Mesenchymal stem cell (in vitro differentiated cells and primary cell): ENCODE measurements at regions not wholly inside any gene's neighbourhood (a gene's known extent, or its start where the extent isn't known, plus 50 kb on each side); places are given as distances from the start of the nearest gene placed in this dataset.
"Not testable (repeated sequence)": the region's sequence is repeated elsewhere in the genome, so short reads cannot be mapped to it uniquely, and the experiment has no call there.

Experiments used
- DNase-seq: peaks from one replicate; pipeline ENCODE4 v3.0.0-alpha.2; 2013
- H2AFZ ChIP-seq: one replicate; pipeline ENCODE4 v1.6.1; 2013; ENCODE audit warnings: low read depth, mild to moderate bottlenecking, control low read depth, inconsistent platforms, low read length, moderate library complexity
- H2AK5ac ChIP-seq: 2 replicates; pipeline ENCODE4 v1.6.1; 2013; ENCODE audit warnings: low read length, moderate library complexity, mild to moderate bottlenecking, inconsistent platforms; ENCODE audit not compliant: severe bottlenecking
- H2BK120ac ChIP-seq: one replicate; pipeline ENCODE4 v1.6.1; 2013; ENCODE audit warnings: low read depth, mild to moderate bottlenecking, inconsistent platforms, low read length, moderate library complexity
- H2BK12ac ChIP-seq, 2 experiments: one replicate each; pipeline ENCODE4 v1.6.1; 2013; ENCODE audit warnings: inconsistent platforms in 2 of 2, low read length in 2 of 2, mild to moderate bottlenecking in 2 of 2, moderate library complexity in 2 of 2, control low read depth in 1 of 2
- H2BK15ac ChIP-seq: one replicate; pipeline ENCODE4 v1.6.1; 2013; ENCODE audit warnings: mild to moderate bottlenecking, low read depth, inconsistent platforms; ENCODE audit not compliant: poor library complexity, severe bottlenecking
- H2BK5ac ChIP-seq: 2 replicates; pipeline ENCODE4 v1.6.1; 2013; ENCODE audit warnings: low read depth, mild to moderate bottlenecking, low read length, control low read depth, inconsistent platforms; ENCODE audit not compliant: poor library complexity, severe bottlenecking
- H3K14ac ChIP-seq, 2 experiments: one replicate each; pipeline ENCODE4 v1.6.1; 2013; ENCODE audit warnings: inconsistent platforms in 2 of 2, low read length in 2 of 2, control low read depth in 1 of 2, mild to moderate bottlenecking in 1 of 2, moderate library complexity in 1 of 2
- H3K18ac ChIP-seq, 2 experiments: one replicate each; pipeline ENCODE4 v1.6.1; 2013; ENCODE audit warnings: inconsistent platforms in 2 of 2, low read length in 2 of 2, control low read depth in 1 of 2, low read depth in 1 of 2, mild to moderate bottlenecking in 1 of 2
- H3K23ac ChIP-seq, 2 experiments: one replicate each; pipeline ENCODE4 v1.6.1; 2013; ENCODE audit warnings: inconsistent platforms in 2 of 2, low read length in 2 of 2, mild to moderate bottlenecking in 2 of 2, moderate library complexity in 2 of 2, control low read depth in 1 of 2
- H3K27ac ChIP-seq: 2 replicates; pipeline ENCODE4 v1.5.1; 2013; ENCODE audit warnings: mild to moderate bottlenecking, moderate library complexity, low read length, control low read depth, inconsistent platforms; ENCODE audit not compliant: poor library complexity, severe bottlenecking
- H3K27me3 ChIP-seq, 2 experiments: 2 replicates each; pipeline versions ENCODE4 v1.6.1 to v1.7.0; 2013; ENCODE audit warnings: low read length in 2 of 2, mild to moderate bottlenecking in 2 of 2, moderate library complexity in 2 of 2, control low read depth in 1 of 2, inconsistent platforms in 1 of 2; ENCODE audit not compliant: control insufficient read depth in 1 of 2, insufficient read depth in 1 of 2
- H3K36me3 ChIP-seq, 2 experiments: 2 replicates each; pipeline versions ENCODE4 v1.6.1 to v1.7.0; 2013; ENCODE audit warnings: low read length in 2 of 2, control low read depth in 1 of 2, inconsistent platforms in 1 of 2, low read depth in 1 of 2, mild to moderate bottlenecking in 1 of 2; ENCODE audit not compliant: insufficient read depth in 2 of 2, control insufficient read depth in 1 of 2
- H3K4ac ChIP-seq, 2 experiments: one replicate each; pipeline ENCODE4 v1.6.1; 2013; ENCODE audit warnings: inconsistent platforms in 2 of 2, low read length in 2 of 2, mild to moderate bottlenecking in 2 of 2, moderate library complexity in 2 of 2, control low read depth in 1 of 2, low read depth in 1 of 2
- H3K4me1 ChIP-seq: 2 replicates; pipeline ENCODE4 v1.6.1; 2013; ENCODE audit warnings: low read depth, low read length, control low read depth; ENCODE audit not compliant: control insufficient read depth, insufficient read depth
- H3K4me2 ChIP-seq: 2 replicates; pipeline ENCODE4 v1.6.1; 2013; ENCODE audit warnings: low read length, mild to moderate bottlenecking, inconsistent platforms; ENCODE audit not compliant: poor library complexity, severe bottlenecking
- H3K4me3 ChIP-seq, 2 experiments: 2 replicates each; pipeline versions ENCODE4 v1.5.1 to v1.7.0; 2013; ENCODE audit warnings: low read length in 2 of 2, mild to moderate bottlenecking in 2 of 2, control low read depth in 1 of 2, low read depth in 1 of 2; ENCODE audit not compliant: insufficient read depth in 1 of 2
- H3K79me1 ChIP-seq: replicated peaks from 2 replicates; pipeline ENCODE4 v1.6.1; 2013; ENCODE audit warnings: mild to moderate bottlenecking, control low read depth, low read length, inconsistent platforms; ENCODE audit not compliant: poor library complexity, severe bottlenecking
- H3K9ac ChIP-seq: 2 replicates; pipeline ENCODE4 v1.7.0; 2013; ENCODE audit warnings: mild to moderate bottlenecking, low read length, moderate library complexity
- H3K9me3 ChIP-seq: 2 replicates; pipeline ENCODE4 v1.7.0; 2013; ENCODE audit warnings: mild to moderate bottlenecking, low read length; ENCODE audit not compliant: control insufficient read depth
- H4K8ac ChIP-seq: one replicate; pipeline ENCODE4 v1.6.1; 2013; ENCODE audit warnings: inconsistent platforms, mild to moderate bottlenecking, low read length, moderate library complexity
- H4K91ac ChIP-seq: one replicate; pipeline ENCODE4 v1.6.1; 2013; ENCODE audit warnings: mild to moderate bottlenecking, low read length, inconsistent platforms
- WGBS: methylation state at CpG from one replicate; pipeline ENCODE4 v1.1.7; 2013; ENCODE audit warnings: mixed read lengths; 5-methylcytosine and 5-hydroxymethylcytosine counted together

- no peak overlapping the region for H3K23ac ChIP-seq
- no peak overlapping the region for H3K18ac ChIP-seq
- no peaks in the 10 kb centered on the region for H3K79me1 ChIP-seq
- no peak overlapping the region for H2AFZ ChIP-seq
- H2AK5ac ChIP-seq, result no peak overlapping the region
- WGBS, result 55% methylated on average over 1 of the region's 4 CpGs
- H3K14ac ChIP-seq, result no peak overlapping the region
- no peak overlapping the region for H3K4me2 ChIP-seq
- H3K27ac ChIP-seq, result no peak overlapping the region
- H3K9ac ChIP-seq, result peak overlapping the region; percentile 76
- peak overlapping the region; percentile 50 for H4K91ac ChIP-seq
- peaks cover 0 to 6% of the 10 kb centered on the region in 2 experiments for H3K27me3 ChIP-seq
- no peak overlapping the region for H2BK120ac ChIP-seq
- H2BK5ac ChIP-seq, result no peak overlapping the region
- H4K8ac ChIP-seq, result no peak overlapping the region
- no peak overlapping the region for H2BK12ac ChIP-seq
- H3K36me3 ChIP-seq, result no peaks in the 10 kb centered on the region
- H2BK15ac ChIP-seq, result no peak overlapping the region
- H3K4me3 ChIP-seq, result no peak overlapping the region
- H3K9me3 ChIP-seq, result no peaks in the 10 kb centered on the region
- H3K4me1 ChIP-seq, result peaks cover under 1% of the 10 kb centered on the region
- no peak overlapping the region for H3K4ac ChIP-seq
- peak; percentile 5 for DNase-seq
Observed at GRCh38 chrX:13216139-13216538, 103.7 kb downstream of the ATXN3L start.

- H4K91ac ChIP-seq, result no peak overlapping the region
- no peak overlapping the region for H3K4me2 ChIP-seq
- H3K9me3 ChIP-seq, result no peaks in the 10 kb centered on the region
- no peaks in the 10 kb centered on the region for H3K36me3 ChIP-seq
- H3K23ac ChIP-seq, result no peak overlapping the region
- H2AFZ ChIP-seq, result no peak overlapping the region
- H3K18ac ChIP-seq, result no peak overlapping the region
- H2BK5ac ChIP-seq, result no peak overlapping the region
- WGBS, result 60% methylated on average over 1 of the region's 4 CpGs
- no peak overlapping the region for H4K8ac ChIP-seq
- H2BK120ac ChIP-seq, result no peak overlapping the region
- H2BK12ac ChIP-seq, result no peak overlapping the region
- H3K14ac ChIP-seq, result no peak overlapping the region
- H2BK15ac ChIP-seq, result no peak overlapping the region
- DNase-seq, result no peak
- H3K27me3 ChIP-seq, result peaks cover 0 to 6% of the 10 kb centered on the region in 2 experiments
- no peak overlapping the region for H3K4me3 ChIP-seq
- no peaks in the 10 kb centered on the region for H3K79me1 ChIP-seq
- H3K4ac ChIP-seq, result no peak overlapping the region
- no peak overlapping the region for H2AK5ac ChIP-seq
- H3K27ac ChIP-seq, result no peak overlapping the region
- H3K9ac ChIP-seq, result peak overlapping the region; percentile 76
- H3K4me1 ChIP-seq, result no peaks in the 10 kb centered on the region
Observed at GRCh38 chrX:13215729-13216128, 104.1 kb downstream of the ATXN3L start.

- Histone ChIP-seq H2BK120ac (no peak overlapping the region), H3K27me3 (peaks cover 0 to 5% of the 10 kb centered on the region in 2 experiments), H3K4me1 (no peaks in the 10 kb centered on the region), H3K79me1 (no peaks in the 10 kb centered on the region), H3K18ac (no peak overlapping the region), H3K4me3 (no peak overlapping the region), H2AFZ (no peak overlapping the region), H4K8ac (no peak overlapping the region), H4K91ac (no peak overlapping the region), H2BK15ac (no peak overlapping the region), H3K9me3 (no peaks in the 10 kb centered on the region), H2AK5ac (no peak overlapping the region), H3K23ac (no peak overlapping the region), H2BK5ac (no peak overlapping the region), H3K4ac (no peak overlapping the region), H3K9ac (peak overlapping the region; percentile 3), H2BK12ac (no peak overlapping the region), H3K14ac (no peak overlapping the region), H3K4me2 (no peak overlapping the region), H3K36me3 (no peaks in the 10 kb centered on the region), H3K27ac (no peak overlapping the region)
- 100% methylated on average over 1 of the region's 1 CpG for WGBS
- DNase-seq, result peak; percentile 5
Observed at GRCh38 chrX:13212191-13212651, 107.6 kb downstream of the ATXN3L start.

- not testable (repeated sequence) for H2BK12ac ChIP-seq, H3K79me1 ChIP-seq, H3K9me3 ChIP-seq, H3K4me2 ChIP-seq, H2BK5ac ChIP-seq, H4K8ac ChIP-seq, H3K18ac ChIP-seq, H3K4ac ChIP-seq, H4K91ac ChIP-seq, H2BK15ac ChIP-seq, H2AK5ac ChIP-seq, H3K9ac ChIP-seq, H3K4me3 ChIP-seq, H3K36me3 ChIP-seq, H2AFZ ChIP-seq, H3K14ac ChIP-seq, H3K27me3 ChIP-seq, DNase-seq, H3K27ac ChIP-seq, H3K23ac ChIP-seq, H3K4me1 ChIP-seq, H2BK120ac ChIP-seq
- WGBS, result 56% methylated on average over 1 of the region's 3 CpGs
Observed at GRCh38 chrX:13210142-13210541, 109.7 kb downstream of the ATXN3L start.
